HS-5 (cell line): ENCODE measurements at regions not wholly inside any gene's neighbourhood (a gene's known extent, or its start where the extent isn't known, plus 50 kb on each side); places are given as distances from the start of the nearest gene placed in this dataset.
"Not testable (repeated sequence)": the region's sequence is repeated elsewhere in the genome, so short reads cannot be mapped to it uniquely, and the experiment has no call there.

ENCODE experiments used
- DNase-seq: peaks from one replicate; pipeline ENCODE4 v3.0.0-alpha.2; 2012; ENCODE audit warnings: low read depth

- DNase-seq: no peak
Measured at GRCh38 chr5:56686337-56687195, 128.8 kb upstream of the MAP3K1 start.

- DNase-seq: no peak
Measured at GRCh38 chr5:56685503-56686217, 129.7 kb upstream of the MAP3K1 start.

GRCh38 chr5:56684159-56684558 lies 131.2 kb upstream of the MAP3K1 start:
- no peak for DNase-seq

GRCh38 chr5:56683733-56684132 lies 131.6 kb upstream of the MAP3K1 start:
- no peak for DNase-seq

GRCh38 chr5:56683281-56683680 lies 132.1 kb upstream of the MAP3K1 start:
- DNase-seq: no peak

- DNase-seq: no peak
Measured at GRCh38 chr5:56681346-56681745, 134.0 kb upstream of the MAP3K1 start.

GRCh38 chr5:56680731-56681130 lies 134.6 kb upstream of the MAP3K1 start:
- no peak for DNase-seq

GRCh38 chr5:56677690-56678305 lies 137.6 kb upstream of the MAP3K1 start:
- DNase-seq: no peak

GRCh38 chr5:56676091-56676768 lies 139.1 kb upstream of the MAP3K1 start:
- DNase-seq: no peak

GRCh38 chr5:56674441-56674840 lies 140.9 kb upstream of the MAP3K1 start:
- DNase-seq: no peak

GRCh38 chr5:56673171-56673570 lies 142.2 kb upstream of the MAP3K1 start:
- no peak for DNase-seq

GRCh38 chr5:56671571-56671970 lies 143.8 kb upstream of the MAP3K1 start:
- no peak for DNase-seq

- no peak for DNase-seq
Measured at GRCh38 chr5:56670916-56671315, 144.4 kb upstream of the MAP3K1 start.

GRCh38 chr5:56669534-56670483 lies 145.5 kb upstream of the MAP3K1 start:
- DNase-seq: no peak

- DNase-seq: no peak
Measured at GRCh38 chr5:56668996-56669395, 146.4 kb upstream of the MAP3K1 start.

- no peak for DNase-seq
Measured at GRCh38 chr5:56667692-56668091, 147.7 kb upstream of the MAP3K1 start.

- DNase-seq: no peak
Measured at GRCh38 chr5:56666901-56667300, 148.4 kb upstream of the MAP3K1 start.

- not testable (repeated sequence) for DNase-seq
Measured at GRCh38 chr5:56665117-56665516, 150.2 kb upstream of the MAP3K1 start.

GRCh38 chr5:56664025-56664424 lies 151.3 kb upstream of the MAP3K1 start:
- no peak for DNase-seq

GRCh38 chr5:56663523-56663922 lies 151.8 kb upstream of the MAP3K1 start:
- DNase-seq: no peak

- no peak for DNase-seq
Measured at GRCh38 chr5:56662893-56663292, 152.5 kb upstream of the MAP3K1 start.
